IMR-90 (cell line): ENCODE measurements at regions not wholly inside any gene's neighbourhood (a gene's known extent, or its start where the extent isn't known, plus 50 kb on each side); places are given as distances from the start of the nearest gene placed in this dataset.

Experiments
- ATAC-seq: fragments of 200-7000 bp; cut with Tn5 transposase; 2 replicates; pipeline ENCODE4 v1.9.1; 2020; ENCODE audit warnings: low read depth, mild to moderate bottlenecking, moderate library complexity
- BruUV-seq: library from RNA; stranded (reverse); fragments of 400-500 nt; replicated peaks from 2 replicates; lab custom pipeline; 2021; lab: Mats Ljungman, UMichigan
- CTCF ChIA-PET: fragments of 300-600 bp; formaldehyde crosslinking; extraction: SDS; loops from one replicate; lab custom pipeline; 2021; ENCODE audit warnings: antibody characterized with exemption; lab: Yijun Ruan, JAX
- POLR2A ChIA-PET: fragments of 300-600 bp; sonication (Branson Sonifier 250); formaldehyde crosslinking; loops from one replicate; lab custom pipeline; 2022; ENCODE audit warnings: antibody characterized with exemption; ENCODE audit not compliant: unreplicated experiment; lab: Charles Lee
- DNase-seq: peaks from one replicate; pipeline ENCODE4 v3.0.0; 2013
- H2AFZ ChIP-seq: replicated peaks from 2 replicates; pipeline ENCODE3; 2013; ENCODE audit warnings: low read length, mild to moderate bottlenecking; ENCODE audit not compliant: poor library complexity
- H2AK5ac ChIP-seq: 2 replicates; pipeline ENCODE4 v1.6.1; 2013; ENCODE audit warnings: low read depth, low read length, inconsistent platforms
- H2AK9ac ChIP-seq: replicated peaks from 2 replicates; pipeline ENCODE3; 2013; ENCODE audit warnings: mild to moderate bottlenecking, low read depth, low read length, moderate library complexity; ENCODE audit not compliant: poor library complexity
- H2BK120ac ChIP-seq: 2 replicates; pipeline ENCODE4 v1.6.1; 2013; ENCODE audit warnings: low read depth, low read length, inconsistent platforms
- H2BK15ac ChIP-seq: 3 replicates; pipeline ENCODE4 v1.6.1; 2013; ENCODE audit warnings: low read depth, low read length, inconsistent platforms
- H2BK20ac ChIP-seq: 2 replicates; pipeline ENCODE4 v1.6.1; 2013; ENCODE audit warnings: low read depth, mild to moderate bottlenecking, inconsistent platforms, low read length, moderate library complexity
- H2BK5ac ChIP-seq: 2 replicates; pipeline ENCODE4 v1.6.1; 2013; ENCODE audit warnings: mild to moderate bottlenecking, low read depth, low read length, inconsistent platforms; ENCODE audit not compliant: poor library complexity, severe bottlenecking
- H3K14ac ChIP-seq: replicated peaks from 2 replicates; pipeline ENCODE4 v1.6.1; 2013; ENCODE audit warnings: low read depth, low read length, inconsistent platforms
- H3K18ac ChIP-seq: 2 replicates; pipeline ENCODE4 v1.6.1; 2013; ENCODE audit warnings: low read depth, low read length, control low read depth
- H3K23ac ChIP-seq: 2 replicates; pipeline ENCODE4 v1.6.1; 2013; ENCODE audit warnings: low read depth, low read length, inconsistent platforms
- H3K27ac ChIP-seq: 2 replicates; pipeline ENCODE4 v1.5.1; 2013; ENCODE audit warnings: mild to moderate bottlenecking, control low read depth, low read length; ENCODE audit not compliant: insufficient read depth
- H3K27me3 ChIP-seq: 2 replicates; pipeline ENCODE4 v1.6.1; 2013; ENCODE audit warnings: low read length; ENCODE audit not compliant: control insufficient read depth, insufficient read depth
- H3K36me3 ChIP-seq: 2 replicates; pipeline ENCODE4 v1.6.1; 2013; ENCODE audit warnings: low read length, mixed read lengths; ENCODE audit not compliant: control insufficient read depth, insufficient read depth
- H3K4ac ChIP-seq: 2 replicates; pipeline ENCODE4 v1.6.1; 2013; ENCODE audit warnings: low read depth, low read length, inconsistent platforms
- H3K4me1 ChIP-seq: 2 replicates; pipeline ENCODE4 v1.6.1; 2013; ENCODE audit warnings: low read length, mixed read lengths; ENCODE audit not compliant: control insufficient read depth, insufficient read depth
- H3K4me2 ChIP-seq: 2 replicates; pipeline ENCODE4 v1.6.1; 2013; ENCODE audit warnings: low read depth, mild to moderate bottlenecking, control low read depth, low read length, moderate library complexity
- H3K4me3 ChIP-seq: 2 replicates; pipeline ENCODE4 v1.5.1; 2013; ENCODE audit warnings: low read depth, mild to moderate bottlenecking, control low read depth, low read length, moderate library complexity; ENCODE audit not compliant: insufficient read depth
- H3K56ac ChIP-seq: 2 replicates; pipeline ENCODE4 v1.6.1; 2013; ENCODE audit warnings: low read length, inconsistent platforms; ENCODE audit not compliant: insufficient read depth; ENCODE audit errors: extremely low read depth
- H3K79me1 ChIP-seq, 2 experiments: 2 replicates each; pipeline ENCODE4 v1.6.1; 2013; ENCODE audit warnings: low read length in 2 of 2, inconsistent platforms in 1 of 2, low read depth in 1 of 2
- H3K9ac ChIP-seq: 2 replicates; pipeline ENCODE4 v1.6.1; 2013; ENCODE audit warnings: low read depth, low read length, control low read depth
- H3K9me1 ChIP-seq: 2 replicates; pipeline ENCODE4 v1.6.1; 2013; ENCODE audit warnings: low read length, inconsistent platforms; ENCODE audit not compliant: insufficient read depth
- H3K9me3 ChIP-seq: 2 replicates; pipeline ENCODE4 v1.6.1; 2013; ENCODE audit warnings: low read length; ENCODE audit not compliant: control insufficient read depth, insufficient read depth
- H4K20me1 ChIP-seq: 2 replicates; pipeline ENCODE4 v1.6.1; 2013; ENCODE audit warnings: low read length, inconsistent platforms; ENCODE audit not compliant: insufficient read depth
- H4K5ac ChIP-seq: 2 replicates; pipeline ENCODE4 v1.6.1; 2013; ENCODE audit warnings: mild to moderate bottlenecking, low read depth, low read length, control low read depth
- H4K8ac ChIP-seq, 2 experiments: 2 replicates each; pipeline ENCODE4 v1.6.1; 2013; ENCODE audit warnings: low read depth in 2 of 2, low read length in 2 of 2, control low read depth in 1 of 2, inconsistent platforms in 1 of 2
- H4K91ac ChIP-seq: 2 replicates; pipeline ENCODE4 v1.6.1; 2013; ENCODE audit warnings: low read depth, low read length, inconsistent platforms; ENCODE audit not compliant: insufficient read depth
- CEBPB ChIP-seq: IDR thresholded peaks from 2 replicates; pipeline ENCODE4 v1.6.1; 2012; ENCODE audit warnings: low read depth, low read length, improper control_type of control experiment
- MAZ ChIP-seq: IDR thresholded peaks from 2 replicates; pipeline ENCODE4 v1.6.1; 2012; ENCODE audit warnings: low read depth, mild to moderate bottlenecking, low read length, improper control_type of control experiment, moderate library complexity, borderline replicate concordance
- WGBS, 2 experiments: methylation state at CpG; one replicate each; pipeline versions ENCODE4 v1.1.5 to v1.1.7; 2013; ENCODE audit warnings: missing lambda C conversion rate in 2 of 2; ENCODE audit not compliant: insufficient read length in 1 of 2; ENCODE audit errors: extremely low coverage in 2 of 2; 5-methylcytosine and 5-hydroxymethylcytosine counted together
- dilution Hi-C: fragments of 300-500 bp; cut with HindIII; formaldehyde crosslinking; loops from one replicate; pipeline ENCODE4 v1.14.3; 2018; ENCODE audit warnings: low sequenced_read_pairs; ENCODE audit not compliant: unreplicated experiment
- in situ Hi-C: fragments of 300-500 bp; cut with MboI; formaldehyde crosslinking; loops from 3 replicates; pipeline ENCODE4 v1.14.3; 2019; ENCODE audit warnings: low sequenced_read_pairs, inconsistent platforms, mixed read lengths
- intact Hi-C: fragments of 100-400 bp; cut with micrococcal nuclease; formaldehyde crosslinking; loops from 2 replicates; pipeline ENCODE4 v1.10.0; 2022

DNA sequence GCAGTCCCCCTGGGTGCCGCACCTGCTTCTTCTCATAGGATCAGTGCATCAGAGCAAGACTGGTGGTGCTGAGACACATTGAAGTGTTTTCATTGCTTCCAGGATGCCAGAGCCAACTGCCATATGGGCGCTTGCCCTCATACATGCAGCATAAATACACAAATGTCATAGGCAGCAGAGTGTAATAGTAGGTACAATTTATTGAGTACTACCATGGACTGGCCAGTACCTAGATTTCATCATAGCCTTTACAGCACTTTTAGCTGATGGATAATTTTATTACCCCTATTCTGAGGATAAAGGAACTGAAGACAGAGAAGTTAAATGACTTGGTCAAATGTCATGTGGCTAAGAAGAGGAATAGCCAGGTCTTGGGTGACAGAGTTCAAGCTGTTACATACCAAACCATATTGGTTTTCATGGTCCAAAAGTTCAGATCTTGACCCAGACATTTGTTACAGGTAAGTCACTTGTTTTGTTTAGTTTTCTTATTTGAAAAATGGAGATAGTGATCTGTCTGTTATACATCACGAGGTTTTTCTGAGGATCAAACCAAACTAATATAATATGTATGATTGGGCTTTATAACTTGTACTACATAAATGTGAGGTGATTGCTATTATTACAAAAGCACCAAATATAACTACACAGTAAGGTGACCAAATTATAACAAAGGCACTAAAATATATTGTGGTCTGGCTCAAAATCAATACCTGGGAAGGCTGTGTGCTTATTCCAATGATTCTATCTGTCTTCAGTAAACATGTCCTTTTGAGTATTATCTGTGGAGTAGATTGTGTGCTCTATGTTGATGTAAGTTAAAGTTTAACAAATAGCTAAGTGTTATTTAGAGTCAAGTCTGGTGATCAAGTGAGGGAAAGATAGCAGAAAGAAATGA is 151.9 kb upstream of the CYRIA start:
- Histone ChIP-seq H2AK9ac (no peak overlapping the region), H3K23ac (no peak overlapping the region), H2BK5ac (no peak overlapping the region), H3K79me1 (no peaks in the 10 kb centered on the region), H4K8ac (no peak overlapping the region), H2AK5ac (no peak overlapping the region), H4K20me1 (no peaks in the 10 kb centered on the region), H4K91ac (no peak overlapping the region), H3K27ac (no peak overlapping the region), H3K9ac (no peak overlapping the region), H3K4ac (no peak overlapping the region), H3K14ac (no peak overlapping the region), H2BK20ac (no peak overlapping the region), H3K9me3 (no peaks in the 10 kb centered on the region), H4K5ac (no peak overlapping the region), H3K4me3 (no peak overlapping the region), H3K56ac (no peak overlapping the region), H3K4me2 (no peak overlapping the region), H3K4me1 (no peaks in the 10 kb centered on the region), H2AFZ (no peak overlapping the region), H3K9me1 (no peaks in the 10 kb centered on the region), H3K36me3 (no peaks in the 10 kb centered on the region), H3K18ac (no peak overlapping the region), H3K27me3 (no peaks in the 10 kb centered on the region), H2BK120ac (no peak overlapping the region), H2BK15ac (no peak overlapping the region)
- no CpG with 5 or more reads among the region's 3 CpGs for WGBS, 2 experiments
- TF ChIP-seq CEBPB (no peak), MAZ (no peak)
- BruUV-seq = no TSS peak
- in situ Hi-C loops = no loop called here
- ChIA-PET POLR2A (no interaction called here), CTCF (no interaction called here)
- no peak for ATAC-seq
- no peak for DNase-seq
- dilution Hi-C loops = no loop called here
- intact Hi-C loops = no loop called here
